ENCODE measurements at regions not wholly inside any gene's neighbourhood (a gene's known extent, or its start where the extent isn't known, plus 50 kb on each side); places are given as distances from the start of the nearest gene placed in this dataset.

DNA sequence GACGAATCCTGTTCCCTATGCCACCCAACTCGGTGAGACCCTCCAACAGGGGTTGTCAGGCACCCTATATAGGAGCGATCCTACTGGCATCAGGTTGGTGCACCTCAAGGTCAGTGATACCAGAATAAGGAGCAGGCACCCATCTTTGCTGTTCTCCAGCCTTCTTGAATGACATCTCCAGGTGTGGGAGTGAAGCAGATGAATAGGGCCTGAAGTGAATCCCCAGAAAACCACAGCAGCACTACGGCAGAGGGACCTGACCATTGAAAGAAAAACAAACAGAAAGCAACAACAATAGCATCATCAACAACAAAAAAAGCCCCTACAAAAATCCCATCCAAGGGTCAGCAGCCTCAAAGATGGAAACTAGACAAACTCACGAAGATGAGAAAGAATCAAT is 445.2 kb upstream of the ATP2B1 start:
- intact Hi-C loops (cut with DNase I) = no loop called here
- Histone ChIP-seq H3K4me1 (no peaks in the 10 kb centered on the region), H3K36me3 (ENCODE audit: insufficient read depth in 1 of 2, low read depth in 1 of 2) (no peaks in the 10 kb centered on the region), H3K4me3 (no peak overlapping the region), H3K27ac (no peak overlapping the region), H3K9me3 (no peaks in the 10 kb centered on the region), H3K27me3 (ENCODE audit: insufficient read depth in 3 of 3, low read length in 2 of 3) (no peaks in the 10 kb centered on the region)
- no peak for ATAC-seq
- WGBS, 3 donors = 89 to 97% (median 94%) methylated on average over 5 of the region's 5 CpGs
- no peak for DNase-seq
- TF ChIP-seq, protein P1, sequence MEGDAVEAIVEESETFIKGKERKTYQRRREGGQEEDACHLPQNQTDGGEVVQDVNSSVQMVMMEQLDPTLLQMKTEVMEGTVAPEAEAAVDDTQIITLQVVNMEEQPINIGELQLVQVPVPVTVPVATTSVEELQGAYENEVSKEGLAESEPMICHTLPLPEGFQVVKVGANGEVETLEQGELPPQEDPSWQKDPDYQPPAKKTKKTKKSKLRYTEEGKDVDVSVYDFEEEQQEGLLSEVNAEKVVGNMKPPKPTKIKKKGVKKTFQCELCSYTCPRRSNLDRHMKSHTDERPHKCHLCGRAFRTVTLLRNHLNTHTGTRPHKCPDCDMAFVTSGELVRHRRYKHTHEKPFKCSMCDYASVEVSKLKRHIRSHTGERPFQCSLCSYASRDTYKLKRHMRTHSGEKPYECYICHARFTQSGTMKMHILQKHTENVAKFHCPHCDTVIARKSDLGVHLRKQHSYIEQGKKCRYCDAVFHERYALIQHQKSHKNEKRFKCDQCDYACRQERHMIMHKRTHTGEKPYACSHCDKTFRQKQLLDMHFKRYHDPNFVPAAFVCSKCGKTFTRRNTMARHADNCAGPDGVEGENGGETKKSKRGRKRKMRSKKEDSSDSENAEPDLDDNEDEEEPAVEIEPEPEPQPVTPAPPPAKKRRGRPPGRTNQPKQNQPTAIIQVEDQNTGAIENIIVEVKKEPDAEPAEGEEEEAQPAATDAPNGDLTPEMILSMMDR (IDR thresholded peaks at IDR 0.05) = no peak

DNA sequence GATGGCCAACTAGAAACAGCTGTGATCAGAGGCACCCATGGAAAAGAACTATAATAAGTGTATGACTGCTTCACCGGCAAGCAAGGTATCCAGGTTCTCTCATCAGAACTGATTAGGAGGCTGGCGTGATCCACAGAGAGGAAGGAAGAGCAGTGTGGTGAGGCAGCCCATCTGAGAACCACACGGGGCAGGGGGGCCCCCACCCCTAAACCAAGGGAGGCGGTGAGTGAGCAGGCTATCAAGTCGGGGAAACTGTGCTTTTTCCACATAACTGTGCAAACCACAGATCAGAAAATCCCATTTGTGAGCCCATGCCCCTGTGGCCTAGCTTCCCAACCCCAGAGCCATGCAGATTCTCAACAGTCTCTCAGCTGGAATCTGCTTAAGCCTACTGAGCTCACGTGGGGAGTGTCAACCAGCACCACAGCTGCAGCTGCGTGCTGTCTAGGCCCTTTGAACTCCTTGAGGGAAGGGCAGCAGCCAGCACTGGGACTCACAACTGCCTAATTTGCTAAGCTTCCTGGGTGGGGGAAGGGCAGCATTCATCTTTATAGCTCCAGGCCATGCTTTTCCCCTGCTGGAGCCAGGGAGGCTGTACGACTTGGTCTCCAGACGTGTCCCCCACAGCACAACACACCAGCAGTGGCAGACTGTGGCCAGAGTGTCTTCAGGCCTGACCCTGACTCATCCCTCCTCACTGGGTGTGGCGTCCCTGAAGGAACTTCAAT is 444.4 kb upstream of the ATP2B1 start:
- WGBS, 3 donors = 63 to 70% (median 68%) methylated on average over 10 of the region's 10 CpGs
- no peaks in the 10 kb centered on the region for H3K36me3 ChIP-seq (ENCODE audit: insufficient read depth in 1 of 2, low read depth in 1 of 2)
- H3K9me3 ChIP-seq = no peaks in the 10 kb centered on the region
- no peak overlapping the region for H3K27ac ChIP-seq
- DNase-seq (no peak), ATAC-seq (no peak)
- intact Hi-C loops (cut with DNase I) = no loop called here
- H3K4me1 ChIP-seq = no peaks in the 10 kb centered on the region
- no peak overlapping the region for H3K4me3 ChIP-seq
- TF ChIP-seq, protein P1 (IDR thresholded peaks at IDR 0.05) = no peak
- no peaks in the 10 kb centered on the region for H3K27me3 ChIP-seq (ENCODE audit: insufficient read depth in 3 of 3, low read length in 2 of 3)

DNA sequence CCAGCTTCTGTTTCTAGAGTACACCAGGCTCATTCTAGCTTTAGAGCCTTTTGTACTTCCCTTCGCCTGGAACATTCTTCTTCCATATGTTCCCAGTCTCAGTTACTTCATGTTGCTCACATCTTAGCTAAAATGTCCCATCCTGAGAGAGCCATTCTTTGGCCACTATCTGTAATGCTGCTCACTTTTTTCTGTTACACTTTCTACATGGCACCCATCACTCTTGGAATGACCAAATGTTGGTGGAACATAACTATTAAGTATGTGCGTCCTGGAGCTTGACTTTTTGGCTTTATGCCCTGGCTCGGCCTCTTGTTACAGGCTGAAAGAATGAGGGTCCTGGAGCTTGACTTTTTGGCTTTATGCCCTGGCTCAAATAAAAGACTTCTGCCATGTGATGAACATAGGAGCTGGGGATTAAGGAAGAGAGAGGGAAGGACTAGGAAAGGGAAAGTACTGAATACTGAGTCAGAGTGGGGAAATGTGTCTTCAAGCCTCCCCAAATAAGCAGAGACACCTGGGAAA is 442.9 kb upstream of the ATP2B1 start:
- no peak for ATAC-seq
- H3K9me3 ChIP-seq = no peaks in the 10 kb centered on the region
- DNase-seq = no peak
- no peaks in the 10 kb centered on the region for H3K4me1 ChIP-seq
- no peaks in the 10 kb centered on the region for H3K27me3 ChIP-seq (ENCODE audit: insufficient read depth in 3 of 3, low read length in 2 of 3)
- no peak overlapping the region for H3K27ac ChIP-seq
- intact Hi-C loops (cut with DNase I) = no loop called here
- H3K36me3 ChIP-seq (ENCODE audit: insufficient read depth in 1 of 2, low read depth in 1 of 2) = no peaks in the 10 kb centered on the region
- TF ChIP-seq, protein P1 (IDR thresholded peaks at IDR 0.05) = no peak
- H3K4me3 ChIP-seq = no peak overlapping the region
- WGBS, 3 donors = 39 to 45% (median 40%) methylated on average over 3 of the region's 3 CpGs

DNA sequence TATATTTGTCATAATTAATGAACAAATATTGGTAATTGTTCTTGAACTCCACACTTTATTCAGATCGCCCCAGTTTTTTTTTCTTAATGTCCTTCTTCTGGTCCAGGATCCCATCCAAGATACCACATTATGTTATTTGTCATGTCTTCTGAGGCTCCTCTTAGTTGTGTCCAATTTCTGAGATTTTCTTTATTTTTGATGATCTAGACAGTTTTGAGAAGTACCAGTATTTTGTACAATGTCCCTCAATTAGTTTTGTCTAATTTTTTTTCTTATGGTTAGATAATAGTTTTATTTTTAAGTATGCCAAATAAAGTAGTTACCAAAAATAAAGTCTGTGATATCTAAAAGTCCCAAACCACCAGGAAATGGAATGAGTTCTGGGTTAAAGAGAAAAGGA is 440.8 kb upstream of the ATP2B1 start:
- DNase-seq (no peak), ATAC-seq (no peak)
- Histone ChIP-seq H3K4me1 (no peaks in the 10 kb centered on the region), H3K36me3 (ENCODE audit: insufficient read depth in 1 of 2, low read depth in 1 of 2) (no peaks in the 10 kb centered on the region), H3K27me3 (ENCODE audit: insufficient read depth in 3 of 3, low read length in 2 of 3) (no peaks in the 10 kb centered on the region), H3K27ac (no peak overlapping the region), H3K4me3 (no peak overlapping the region), H3K9me3 (no peaks in the 10 kb centered on the region)
- TF ChIP-seq, protein P1 (IDR thresholded peaks at IDR 0.05) = no peak
- intact Hi-C loops (cut with DNase I) = no loop called here
- 91 to 97% (median 93%) methylated on average over 1 of the region's 1 CpG for WGBS, 3 donors

Data from psoas muscle (tissue), 7 donors.